GM12878 (cell line): ENCODE measurements at regions not wholly inside any gene's neighbourhood (a gene's known extent, or its start where the extent isn't known, plus 50 kb on each side); places are given as distances from the start of the nearest gene placed in this dataset.

Experiments used
- ATAC-seq: fragments of 200-7000 bp; cut with Tn5 transposase; 3 replicates; pipeline ENCODE4 v1.9.1; 2020; ENCODE audit warnings: mild to moderate bottlenecking, moderate library complexity
- BruUV-seq: library from RNA; stranded (reverse); fragments of 400-500 nt; replicated peaks from 2 replicates; lab custom pipeline; 2021; lab: Mats Ljungman, UMichigan
- CTCF ChIA-PET: fragments of 300-600 bp; sonication (Branson Sonifier 250); formaldehyde crosslinking; extraction: SDS; loops from one replicate; lab custom pipeline; 2021; ENCODE audit warnings: inconsistent platforms; lab: Yijun Ruan, JAX
- POLR2A ChIA-PET: fragments of 350-600 bp; formaldehyde crosslinking; extraction: SDS; loops from one replicate; lab custom pipeline; 2021; ENCODE audit warnings: inconsistent platforms; lab: Charles Lee
- RAD21 ChIA-PET: fragments of 300-600 bp; sonication (Branson Sonifier 250); formaldehyde crosslinking; loops from one replicate; lab custom pipeline; 2023; ENCODE audit warnings: antibody characterized with exemption; ENCODE audit not compliant: unreplicated experiment; lab: Charles Lee
- SMC1A ChIA-PET: fragments of 300-600 bp; sonication (Branson Sonifier 250); formaldehyde crosslinking; loops from one replicate; lab custom pipeline; 2023; ENCODE audit not compliant: unreplicated experiment, uncharacterized antibody; lab: Charles Lee
- DNase-seq: peaks from one replicate; pipeline ENCODE4 v3.0.0-alpha.2; 2011; ENCODE audit warnings: low read depth, low spot score
- FAIRE-seq: peaks from 3 replicates; lab custom pipeline; 2011; peaks lifted over from hg19 to GRCh38; lab: Jason Lieb, UNC
- H2AFZ ChIP-seq: 2 replicates; pipeline ENCODE4 v1.6.0; 2011; ENCODE audit warnings: low read depth, low read length, control low read depth; ENCODE audit not compliant: control insufficient read depth
- H3K27ac ChIP-seq: 2 replicates; pipeline ENCODE4 v1.5.1; 2011; ENCODE audit warnings: control low read depth; ENCODE audit not compliant: control insufficient read depth, insufficient read depth
- H3K27me3 ChIP-seq, 2 experiments: replicated peaks in 1 of 2; 2 replicates each; pipeline versions ENCODE4 v1.6.0 to v1.6.1; 2011; ENCODE audit warnings: low read length in 1 of 2; ENCODE audit not compliant: control insufficient read depth in 2 of 2, insufficient read depth in 2 of 2
- H3K36me3 ChIP-seq, 2 experiments: 2 replicates each; pipeline ENCODE4 v1.5.1; 2011; ENCODE audit warnings: low read length in 1 of 2; ENCODE audit not compliant: control insufficient read depth in 2 of 2, insufficient read depth in 2 of 2
- H3K4me1 ChIP-seq: 2 replicates; pipeline ENCODE4 v1.6.1; 2011; ENCODE audit warnings: mild to moderate bottlenecking, low read length, moderate library complexity, mixed read lengths; ENCODE audit not compliant: control insufficient read depth, insufficient read depth
- H3K4me2 ChIP-seq: 2 replicates; pipeline ENCODE4 v1.6.0; 2011; ENCODE audit warnings: control low read depth; ENCODE audit not compliant: control insufficient read depth, insufficient read depth
- H3K4me3 ChIP-seq: fragments of 200-600 bp; sonication (generic); 2 replicates; pipeline ENCODE4 v1.5.1; 2016
- H3K79me2 ChIP-seq: 2 replicates; pipeline ENCODE4 v1.6.0; 2011; ENCODE audit warnings: low read length; ENCODE audit not compliant: control insufficient read depth, insufficient read depth
- H3K9ac ChIP-seq: 2 replicates; pipeline ENCODE4 v1.8.0; 2011; ENCODE audit warnings: low read length, control low read depth, mixed read lengths; ENCODE audit not compliant: control insufficient read depth, insufficient read depth
- H3K9me3 ChIP-seq: replicated peaks from 3 replicates; pipeline ENCODE4 v1.5.1; 2011; ENCODE audit warnings: mild to moderate bottlenecking, low read length; ENCODE audit not compliant: control insufficient read depth, insufficient read depth
- H4K20me1 ChIP-seq: 2 replicates; pipeline ENCODE4 v1.6.0; 2011; ENCODE audit not compliant: control insufficient read depth, insufficient read depth
- ESRRA ChIP-seq: IDR thresholded peaks from 2 replicates; pipeline ENCODE4 v1.6.1; 2012; ENCODE audit warnings: mild to moderate bottlenecking, low read length, improper control_type of control experiment
- ETV6 ChIP-seq, 2 experiments: fragments of 450-650 bp in 1 of 2; IDR thresholded peaks in 1 of 2; conservative IDR thresholded peaks in 1 of 2; 2 replicates each; pipeline ENCODE4 v1.6.1; 2014; ENCODE audit warnings: antibody characterized with exemption in 1 of 2, borderline replicate concordance in 1 of 2, low read depth in 1 of 2, mild to moderate bottlenecking in 1 of 2, moderate library complexity in 1 of 2
- EZH2 ChIP-seq: IDR thresholded peaks from 2 replicates; pipeline ENCODE4 v1.6.1; 2012; ENCODE audit warnings: low read depth, mild to moderate bottlenecking, control low read depth, inconsistent platforms, low read length, borderline replicate concordance; ENCODE audit not compliant: control insufficient read depth
- MTA2 ChIP-seq: fragments of 450-650 bp; IDR thresholded peaks from 2 replicates; pipeline ENCODE4 v1.6.1; 2016; ENCODE audit warnings: low read depth, mild to moderate bottlenecking, moderate library complexity
- NFXL1 ChIP-seq: fragments of 450-650 bp; IDR thresholded peaks from 2 replicates; pipeline ENCODE4 v1.6.1; 2017; ENCODE audit warnings: antibody characterized with exemption, mild to moderate bottlenecking, borderline replicate concordance
- RUNX3 ChIP-seq: IDR thresholded peaks from 2 replicates; pipeline ENCODE4 v1.6.1; 2012; ENCODE audit warnings: low read length, inconsistent platforms
- SIN3A ChIP-seq: IDR thresholded peaks from 2 replicates; pipeline ENCODE4 v1.6.1; 2012; ENCODE audit warnings: low read depth, low read length, improper control_type of control experiment
- STAT1 ChIP-seq: fragments of 450-650 bp; conservative IDR thresholded peaks from 2 replicates; pipeline ENCODE4 v1.6.1; 2014; ENCODE audit warnings: antibody characterized with exemption, mild to moderate bottlenecking
- STAT3 ChIP-seq: IDR thresholded peaks from 2 replicates; pipeline ENCODE4 v1.6.1; 2011; ENCODE audit warnings: low read depth, low read length, improper control_type of control experiment
- SUPT20H ChIP-seq: IDR thresholded peaks from 2 replicates; pipeline ENCODE4 v1.6.1; 2011; ENCODE audit warnings: low read depth, mild to moderate bottlenecking, low read length, moderate library complexity, borderline replicate concordance; ENCODE audit not compliant: control insufficient read depth
- ZBED1 ChIP-seq: IDR thresholded peaks from 2 replicates; pipeline ENCODE4 v1.6.1; 2016; ENCODE audit warnings: borderline replicate concordance
- WGBS: methylation state at CpG from one replicate; pipeline ENCODE4 v1.1.6; 2016; ENCODE audit warnings: low lambda C conversion rate; ENCODE audit not compliant: insufficient replicate concordance, insufficient coverage; ENCODE audit errors: missing lambda C conversion rate; 5-methylcytosine and 5-hydroxymethylcytosine counted together
- in situ Hi-C: fragments of 300-500 bp; cut with MboI; formaldehyde crosslinking; loops from 9 replicates; pipeline ENCODE4 v1.14.3; 2018; ENCODE audit warnings: mixed read lengths
- intact Hi-C: fragments of 100-400 bp; cut with micrococcal nuclease; formaldehyde crosslinking; loops from one replicate; pipeline ENCODE4 v1.14.2; 2022; ENCODE audit not compliant: unreplicated experiment
- TF ChIP-seq, protein P1 (sequence below): fragments of 450-650 bp; conservative IDR thresholded peaks from 2 replicates; pipeline ENCODE4 v1.6.1; 2017; ENCODE audit warnings: mild to moderate bottlenecking, moderate library complexity
- TF ChIP-seq, protein P2 (sequence below): IDR thresholded peaks from 2 replicates; pipeline ENCODE4 v1.6.1; 2011; ENCODE audit warnings: low read depth, low read length, improper control_type of control experiment, borderline replicate concordance
- TF ChIP-seq, protein P3 (sequence below): IDR thresholded peaks from 2 replicates; pipeline ENCODE4 v1.6.1; 2012; ENCODE audit warnings: low read length, inconsistent platforms
- TF ChIP-seq, protein P4 (sequence below): fragments of 150-350 bp; IDR thresholded peaks from 2 replicates; pipeline ENCODE4 v1.6.1; 2014; ENCODE audit warnings: mild to moderate bottlenecking, low read depth, low read length
- TF ChIP-seq, protein P5 (sequence below): fragments of 450-650 bp; IDR thresholded peaks from 2 replicates; pipeline ENCODE4 v1.6.1; 2014; ENCODE audit warnings: mild to moderate bottlenecking

DNA sequence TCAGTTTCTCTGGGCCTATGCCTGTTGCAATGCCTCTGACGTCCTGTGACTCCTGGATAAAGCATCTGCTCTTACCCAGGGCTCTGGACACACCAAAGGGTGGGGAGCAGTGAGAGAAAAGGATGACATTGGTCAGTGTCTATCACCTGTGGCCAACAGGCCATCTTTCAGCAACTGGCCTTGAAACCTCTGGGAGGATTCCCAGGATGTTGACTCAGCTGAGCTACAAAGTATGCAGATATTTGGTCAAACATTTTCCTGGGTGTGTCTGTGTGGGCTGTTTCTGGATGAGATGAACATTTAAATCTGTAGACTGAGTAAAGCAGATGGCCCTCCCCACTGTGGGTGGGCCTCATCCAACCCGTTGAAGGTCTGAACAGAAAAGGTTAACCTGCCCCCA, 149.9 kb downstream of the SPATA19 start:
- no peaks in the 10 kb centered on the region; a peak in 1 of 4 replicates for H3K27me3 ChIP-seq
- no peaks in the 10 kb centered on the region for H4K20me1 ChIP-seq
- FAIRE-seq (no peak), DNase-seq (no peak), ATAC-seq (no peak)
- in situ Hi-C loops (no loop called here), intact Hi-C loops (no loop called here)
- no peak overlapping the region for H2AFZ ChIP-seq
- WGBS, result 0% methylated on average over 2 of the region's 2 CpGs
- RAD21 ChIA-PET, result no interaction called here
- H3K4me3 ChIP-seq, result no peak overlapping the region
- POLR2A ChIA-PET, result no interaction called here
- no TSS peak for BruUV-seq
- SMC1A ChIA-PET, result no interaction called here
- CTCF ChIA-PET, result no interaction called here
- H3K4me1 ChIP-seq, result no peaks in the 10 kb centered on the region
- no peaks in the 10 kb centered on the region for H3K36me3 ChIP-seq
- no peaks in the 10 kb centered on the region for H3K9me3 ChIP-seq
- TF ChIP-seq STAT3 (no peak), EZH2 (no peak), ETV6 (conservative IDR thresholded peaks at IDR 0.05 in 1 of 2, IDR thresholded peaks at IDR 0.05 in 1 of 2; ENCODE audit: borderline replicate concordance in 1 of 2, low read depth in 1 of 2) (no peak), SIN3A (no peak), ZBED1 (no peak), MTA2 (no peak), STAT1 (no peak), SUPT20H (no peak), ESRRA (no peak), NFXL1 (no peak), RUNX3 (no peak)
- TF ChIP-seq, protein P1, sequence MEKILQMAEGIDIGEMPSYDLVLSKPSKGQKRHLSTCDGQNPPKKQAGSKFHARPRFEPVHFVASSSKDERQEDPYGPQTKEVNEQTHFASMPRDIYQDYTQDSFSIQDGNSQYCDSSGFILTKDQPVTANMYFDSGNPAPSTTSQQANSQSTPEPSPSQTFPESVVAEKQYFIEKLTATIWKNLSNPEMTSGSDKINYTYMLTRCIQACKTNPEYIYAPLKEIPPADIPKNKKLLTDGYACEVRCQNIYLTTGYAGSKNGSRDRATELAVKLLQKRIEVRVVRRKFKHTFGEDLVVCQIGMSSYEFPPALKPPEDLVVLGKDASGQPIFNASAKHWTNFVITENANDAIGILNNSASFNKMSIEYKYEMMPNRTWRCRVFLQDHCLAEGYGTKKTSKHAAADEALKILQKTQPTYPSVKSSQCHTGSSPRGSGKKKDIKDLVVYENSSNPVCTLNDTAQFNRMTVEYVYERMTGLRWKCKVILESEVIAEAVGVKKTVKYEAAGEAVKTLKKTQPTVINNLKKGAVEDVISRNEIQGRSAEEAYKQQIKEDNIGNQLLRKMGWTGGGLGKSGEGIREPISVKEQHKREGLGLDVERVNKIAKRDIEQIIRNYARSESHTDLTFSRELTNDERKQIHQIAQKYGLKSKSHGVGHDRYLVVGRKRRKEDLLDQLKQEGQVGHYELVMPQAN, result no peak
- TF ChIP-seq, protein P2, sequence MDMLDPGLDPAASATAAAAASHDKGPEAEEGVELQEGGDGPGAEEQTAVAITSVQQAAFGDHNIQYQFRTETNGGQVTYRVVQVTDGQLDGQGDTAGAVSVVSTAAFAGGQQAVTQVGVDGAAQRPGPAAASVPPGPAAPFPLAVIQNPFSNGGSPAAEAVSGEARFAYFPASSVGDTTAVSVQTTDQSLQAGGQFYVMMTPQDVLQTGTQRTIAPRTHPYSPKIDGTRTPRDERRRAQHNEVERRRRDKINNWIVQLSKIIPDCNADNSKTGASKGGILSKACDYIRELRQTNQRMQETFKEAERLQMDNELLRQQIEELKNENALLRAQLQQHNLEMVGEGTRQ, result no peak
- TF ChIP-seq, protein P3, sequence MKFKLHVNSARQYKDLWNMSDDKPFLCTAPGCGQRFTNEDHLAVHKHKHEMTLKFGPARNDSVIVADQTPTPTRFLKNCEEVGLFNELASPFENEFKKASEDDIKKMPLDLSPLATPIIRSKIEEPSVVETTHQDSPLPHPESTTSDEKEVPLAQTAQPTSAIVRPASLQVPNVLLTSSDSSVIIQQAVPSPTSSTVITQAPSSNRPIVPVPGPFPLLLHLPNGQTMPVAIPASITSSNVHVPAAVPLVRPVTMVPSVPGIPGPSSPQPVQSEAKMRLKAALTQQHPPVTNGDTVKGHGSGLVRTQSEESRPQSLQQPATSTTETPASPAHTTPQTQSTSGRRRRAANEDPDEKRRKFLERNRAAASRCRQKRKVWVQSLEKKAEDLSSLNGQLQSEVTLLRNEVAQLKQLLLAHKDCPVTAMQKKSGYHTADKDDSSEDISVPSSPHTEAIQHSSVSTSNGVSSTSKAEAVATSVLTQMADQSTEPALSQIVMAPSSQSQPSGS, result no peak
- TF ChIP-seq, protein P4, sequence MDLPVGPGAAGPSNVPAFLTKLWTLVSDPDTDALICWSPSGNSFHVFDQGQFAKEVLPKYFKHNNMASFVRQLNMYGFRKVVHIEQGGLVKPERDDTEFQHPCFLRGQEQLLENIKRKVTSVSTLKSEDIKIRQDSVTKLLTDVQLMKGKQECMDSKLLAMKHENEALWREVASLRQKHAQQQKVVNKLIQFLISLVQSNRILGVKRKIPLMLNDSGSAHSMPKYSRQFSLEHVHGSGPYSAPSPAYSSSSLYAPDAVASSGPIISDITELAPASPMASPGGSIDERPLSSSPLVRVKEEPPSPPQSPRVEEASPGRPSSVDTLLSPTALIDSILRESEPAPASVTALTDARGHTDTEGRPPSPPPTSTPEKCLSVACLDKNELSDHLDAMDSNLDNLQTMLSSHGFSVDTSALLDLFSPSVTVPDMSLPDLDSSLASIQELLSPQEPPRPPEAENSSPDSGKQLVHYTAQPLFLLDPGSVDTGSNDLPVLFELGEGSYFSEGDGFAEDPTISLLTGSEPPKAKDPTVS, result no peak
- TF ChIP-seq, protein P5, sequence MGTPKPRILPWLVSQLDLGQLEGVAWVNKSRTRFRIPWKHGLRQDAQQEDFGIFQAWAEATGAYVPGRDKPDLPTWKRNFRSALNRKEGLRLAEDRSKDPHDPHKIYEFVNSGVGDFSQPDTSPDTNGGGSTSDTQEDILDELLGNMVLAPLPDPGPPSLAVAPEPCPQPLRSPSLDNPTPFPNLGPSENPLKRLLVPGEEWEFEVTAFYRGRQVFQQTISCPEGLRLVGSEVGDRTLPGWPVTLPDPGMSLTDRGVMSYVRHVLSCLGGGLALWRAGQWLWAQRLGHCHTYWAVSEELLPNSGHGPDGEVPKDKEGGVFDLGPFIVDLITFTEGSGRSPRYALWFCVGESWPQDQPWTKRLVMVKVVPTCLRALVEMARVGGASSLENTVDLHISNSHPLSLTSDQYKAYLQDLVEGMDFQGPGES, result no peak
- H3K4me2 ChIP-seq, result no peak overlapping the region
- H3K79me2 ChIP-seq, result no peaks in the 10 kb centered on the region
- no peak overlapping the region for H3K9ac ChIP-seq
- H3K27ac ChIP-seq, result no peak overlapping the region
